ENCODE measurements at regions not wholly inside any gene's neighbourhood (a gene's known extent, or its start where the extent isn't known, plus 50 kb on each side); places are given as distances from the start of the nearest gene placed in this dataset.
"Not testable (repeated sequence)": the region's sequence is repeated elsewhere in the genome, so short reads cannot be mapped to it uniquely, and the experiment has no call there.

- no peak for DNase-seq (ENCODE audit: low read depth in 1 of 2, low spot score in 1 of 2)
Observed at GRCh38 chr7:136130511-136131303, 153.5 kb upstream of the MTPN start.

GRCh38 chr7:136128050-136128449 is 150.9 kb upstream of the MTPN start:
- DNase-seq (ENCODE audit: low read depth in 1 of 2, low spot score in 1 of 2), result no peak

- DNase-seq (ENCODE audit: low read depth in 1 of 2, low spot score in 1 of 2), result no peak
Observed at GRCh38 chr7:136123352-136123751, 146.2 kb upstream of the MTPN start.

GRCh38 chr7:136122026-136122425 is 144.9 kb upstream of the MTPN start:
- no peak for DNase-seq (ENCODE audit: low read depth in 1 of 2, low spot score in 1 of 2)

- DNase-seq (ENCODE audit: low read depth in 1 of 2, low spot score in 1 of 2), result no peak
Observed at GRCh38 chr7:136117539-136117938, 140.4 kb upstream of the MTPN start.

- DNase-seq (ENCODE audit: low read depth in 1 of 2, low spot score in 1 of 2), result no peak
Observed at GRCh38 chr7:136116186-136116585, 139.0 kb upstream of the MTPN start.

GRCh38 chr7:136114966-136115762 is 138.0 kb upstream of the MTPN start:
- peak in 1 of 2 donors; percentile 42 for DNase-seq (ENCODE audit: low read depth in 1 of 2, low spot score in 1 of 2)

GRCh38 chr7:136114467-136114866 is 137.3 kb upstream of the MTPN start:
- DNase-seq (ENCODE audit: low read depth in 1 of 2, low spot score in 1 of 2), result not testable (repeated sequence)

- not testable (repeated sequence) for DNase-seq (ENCODE audit: low read depth in 1 of 2, low spot score in 1 of 2)
Observed at GRCh38 chr7:136109037-136109436, 131.9 kb upstream of the MTPN start.

- no peak for DNase-seq (ENCODE audit: low read depth in 1 of 2, low spot score in 1 of 2)
Observed at GRCh38 chr7:136105191-136105590, 128.0 kb upstream of the MTPN start.

- no peak for DNase-seq (ENCODE audit: low read depth in 1 of 2, low spot score in 1 of 2)
Observed at GRCh38 chr7:136104269-136104603, 127.1 kb upstream of the MTPN start.

GRCh38 chr7:136103545-136104268 is 126.5 kb upstream of the MTPN start:
- DNase-seq (ENCODE audit: low read depth in 1 of 2, low spot score in 1 of 2), result no peak

- DNase-seq (ENCODE audit: low read depth in 1 of 2, low spot score in 1 of 2), result no peak
Observed at GRCh38 chr7:136102881-136103280, 125.7 kb upstream of the MTPN start.

- DNase-seq (ENCODE audit: low read depth in 1 of 2, low spot score in 1 of 2), result not testable (repeated sequence)
Observed at GRCh38 chr7:136092714-136093113, 115.6 kb upstream of the MTPN start.

- DNase-seq (ENCODE audit: low read depth in 1 of 2, low spot score in 1 of 2), result no peak
Observed at GRCh38 chr7:136087881-136088280, 110.7 kb upstream of the MTPN start.

- DNase-seq (ENCODE audit: low read depth in 1 of 2, low spot score in 1 of 2), result no peak
Observed at GRCh38 chr7:136086712-136087111, 109.6 kb upstream of the MTPN start.

- DNase-seq (ENCODE audit: low read depth in 1 of 2, low spot score in 1 of 2), result no peak
Observed at GRCh38 chr7:136079934-136080333, 102.8 kb upstream of the MTPN start.

GRCh38 chr7:136079478-136079892 is 102.3 kb upstream of the MTPN start:
- no peak for DNase-seq (ENCODE audit: low read depth in 1 of 2, low spot score in 1 of 2)

GRCh38 chr7:136079066-136079465 is 101.9 kb upstream of the MTPN start:
- DNase-seq (ENCODE audit: low read depth in 1 of 2, low spot score in 1 of 2), result no peak

GRCh38 chr7:136078630-136079029 is 101.5 kb upstream of the MTPN start:
- DNase-seq (ENCODE audit: low read depth in 1 of 2, low spot score in 1 of 2), result no peak

- DNase-seq (ENCODE audit: low read depth in 1 of 2, low spot score in 1 of 2), result no peak
Observed at GRCh38 chr7:136076954-136077353, 99.8 kb upstream of the MTPN start.

GRCh38 chr7:136074843-136075242 is 97.7 kb upstream of the MTPN start:
- DNase-seq (ENCODE audit: low read depth in 1 of 2, low spot score in 1 of 2), result no peak
